Esophagus muscularis mucosa (tissue), 4 donors: ENCODE measurements at regions not wholly inside any gene's neighbourhood (a gene's known extent, or its start where the extent isn't known, plus 50 kb on each side); places are given as distances from the start of the nearest gene placed in this dataset.

ENCODE experiments used
- DNase-seq: peaks from one replicate; pipeline ENCODE4 v3.0.0-alpha.2; 2017; ENCODE audit errors: extremely low spot score
- H3K27ac ChIP-seq, 4 donors: fragments of 200-600 bp; sonication (generic); replicated peaks in 1 of 4; 1 replicate in 3 of 4; 2 replicates in 1 of 4; pipeline ENCODE4 v1.5.1; 2016 to 2019; ENCODE audit warnings: mild to moderate bottlenecking in 1 of 4
- H3K27me3 ChIP-seq, 4 donors: fragments of 200-600 bp; sonication (generic); one replicate each; pipeline versions ENCODE4 v1.5.1 to v1.6.0; 2016 to 2019
- H3K36me3 ChIP-seq, 4 donors: fragments of 200-600 bp; sonication (generic); one replicate each; pipeline ENCODE4 v1.5.1; 2016 to 2019
- H3K4me1 ChIP-seq, 4 donors: fragments of 200-600 bp; sonication (generic); one replicate each; pipeline ENCODE4 v1.5.1; 2016 to 2019
- H3K4me3 ChIP-seq, 4 donors: fragments of 200-600 bp; sonication (generic); 1 replicate in 2 of 4; 2 replicates in 2 of 4; pipeline ENCODE4 v1.5.1; 2016 to 2019; ENCODE audit warnings: mild to moderate bottlenecking in 4 of 4, moderate library complexity in 1 of 4
- H3K9me3 ChIP-seq, 4 donors: fragments of 200-600 bp; sonication (generic); 1 replicate in 3 of 4; 2 replicates in 1 of 4; pipeline ENCODE4 v1.5.1; 2016 to 2019
- EP300 ChIP-seq: sonication (generic); formaldehyde crosslinking; IDR thresholded peaks from one replicate; pipeline ENCODE4 v1.6.1; 2017; ENCODE audit warnings: antibody characterized with exemption
- POLR2A ChIP-seq: fragments of 450-650 bp; IDR thresholded peaks from one replicate; pipeline ENCODE4 v1.6.1; 2017; ENCODE audit warnings: antibody characterized with exemption, moderate library complexity, mild to moderate bottlenecking, low read depth
- POLR2AphosphoS5 ChIP-seq, 2 donors: sonication (generic); formaldehyde crosslinking; IDR thresholded peaks; one replicate each; pipeline ENCODE4 v1.6.1; 2017; ENCODE audit warnings: antibody characterized with exemption in 2 of 2
- WGBS: methylation state at CpG from one replicate; pipeline ENCODE4 v1.1.5; 2018; 5-methylcytosine and 5-hydroxymethylcytosine counted together
- intact Hi-C: fragments of 100-400 bp; cut with DNase I; formaldehyde crosslinking; loops from one replicate; pipeline ENCODE4 v1.15.1; 2023
- TF ChIP-seq, protein P1 (sequence below), 3 experiments: fragments of 200-600 bp in 2 of 3; fragments of 450-650 bp in 1 of 3; sonication (generic) in 2 of 3; IDR thresholded peaks; one replicate each; pipeline ENCODE4 v1.5.1; 2017 to 2019; ENCODE audit warnings: antibody characterized with exemption in 3 of 3, mild to moderate bottlenecking in 2 of 3, moderate library complexity in 1 of 3

GRCh38 chr4:55731959-55732358, 87.6 kb upstream of the EXOC1L start:
- DNase-seq, result no peak
- Histone ChIP-seq H3K4me3 (no peak overlapping the region), H3K36me3 (no peaks in the 10 kb centered on the region), H3K27ac (no peak overlapping the region), H3K27me3 (peaks cover 0 to 6% (median 0%) of the 10 kb centered on the region in 4 donors), H3K9me3 (no peaks in the 10 kb centered on the region), H3K4me1 (no peaks in the 10 kb centered on the region)
- 54% methylated on average over 2 of the region's 2 CpGs for WGBS
- TF ChIP-seq EP300, result no peak
- TF ChIP-seq POLR2A, result no peak
- no peak for TF ChIP-seq POLR2AphosphoS5 (IDR thresholded peaks at IDR 0.05)
- TF ChIP-seq, protein P1, sequence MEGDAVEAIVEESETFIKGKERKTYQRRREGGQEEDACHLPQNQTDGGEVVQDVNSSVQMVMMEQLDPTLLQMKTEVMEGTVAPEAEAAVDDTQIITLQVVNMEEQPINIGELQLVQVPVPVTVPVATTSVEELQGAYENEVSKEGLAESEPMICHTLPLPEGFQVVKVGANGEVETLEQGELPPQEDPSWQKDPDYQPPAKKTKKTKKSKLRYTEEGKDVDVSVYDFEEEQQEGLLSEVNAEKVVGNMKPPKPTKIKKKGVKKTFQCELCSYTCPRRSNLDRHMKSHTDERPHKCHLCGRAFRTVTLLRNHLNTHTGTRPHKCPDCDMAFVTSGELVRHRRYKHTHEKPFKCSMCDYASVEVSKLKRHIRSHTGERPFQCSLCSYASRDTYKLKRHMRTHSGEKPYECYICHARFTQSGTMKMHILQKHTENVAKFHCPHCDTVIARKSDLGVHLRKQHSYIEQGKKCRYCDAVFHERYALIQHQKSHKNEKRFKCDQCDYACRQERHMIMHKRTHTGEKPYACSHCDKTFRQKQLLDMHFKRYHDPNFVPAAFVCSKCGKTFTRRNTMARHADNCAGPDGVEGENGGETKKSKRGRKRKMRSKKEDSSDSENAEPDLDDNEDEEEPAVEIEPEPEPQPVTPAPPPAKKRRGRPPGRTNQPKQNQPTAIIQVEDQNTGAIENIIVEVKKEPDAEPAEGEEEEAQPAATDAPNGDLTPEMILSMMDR (IDR thresholded peaks at IDR 0.05), result no peak
- intact Hi-C loops, result no loop called here

DNA sequence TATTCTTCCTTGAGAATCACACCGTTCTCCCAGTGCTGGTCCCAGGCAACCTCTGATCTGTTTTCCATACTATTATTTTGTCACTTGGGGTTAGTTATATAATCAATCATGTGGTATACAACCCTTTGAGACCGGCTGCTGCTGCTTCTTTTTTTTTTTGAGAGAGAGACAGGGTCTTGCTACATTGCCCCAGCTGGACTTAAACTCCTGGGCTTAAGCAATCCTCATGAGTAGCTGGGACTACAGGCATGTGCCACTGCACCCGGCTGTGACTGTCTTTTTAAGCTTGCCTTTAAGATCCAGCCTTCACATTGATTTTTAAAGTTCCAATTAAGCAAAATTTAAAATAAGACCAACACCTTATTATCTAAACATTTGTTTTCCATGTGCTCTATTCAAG, 86.7 kb upstream of the EXOC1L start:
- intact Hi-C loops, result no loop called here
- Histone ChIP-seq H3K9me3 (no peaks in the 10 kb centered on the region), H3K27me3 (peaks cover 0 to 6% (median 0%) of the 10 kb centered on the region in 4 donors), H3K4me3 (no peak overlapping the region), H3K4me1 (no peaks in the 10 kb centered on the region), H3K27ac (no peak overlapping the region), H3K36me3 (no peaks in the 10 kb centered on the region)
- TF ChIP-seq POLR2AphosphoS5 (IDR thresholded peaks at IDR 0.05) (no peak), POLR2A (no peak), EP300 (no peak)
- TF ChIP-seq, protein P1 (IDR thresholded peaks at IDR 0.05), result no peak
- WGBS, result 62% methylated on average over 3 of the region's 3 CpGs
- DNase-seq, result no peak

DNA sequence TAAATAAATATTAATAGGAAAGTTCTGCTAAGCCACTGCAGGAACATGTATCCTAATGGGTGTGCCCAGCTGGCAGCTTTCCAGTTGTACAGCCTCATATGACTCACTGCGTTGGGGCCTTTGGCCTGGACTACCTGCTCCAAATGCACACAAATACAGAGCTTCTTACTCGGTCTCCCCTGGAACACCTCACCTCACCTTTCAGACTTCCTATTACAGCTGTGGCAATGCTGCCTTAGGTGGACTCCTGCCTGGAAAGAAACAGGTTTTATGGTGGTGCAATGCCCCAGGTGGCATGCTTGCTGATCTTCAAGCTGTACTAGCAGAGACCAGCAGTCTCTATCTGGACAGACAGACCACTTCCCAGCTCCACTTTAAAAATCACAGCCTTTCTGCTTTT, 85.7 kb upstream of the EXOC1L start:
- Histone ChIP-seq H3K36me3 (no peaks in the 10 kb centered on the region), H3K27ac (no peak overlapping the region), H3K4me1 (no peaks in the 10 kb centered on the region), H3K4me3 (no peak overlapping the region), H3K9me3 (no peaks in the 10 kb centered on the region), H3K27me3 (peaks cover 0 to 6% (median 0%) of the 10 kb centered on the region in 4 donors)
- TF ChIP-seq POLR2A (no peak), POLR2AphosphoS5 (IDR thresholded peaks at IDR 0.05) (no peak), EP300 (no peak)
- TF ChIP-seq, protein P1 (IDR thresholded peaks at IDR 0.05), result no peak
- 29% methylated on average over 2 of the region's 2 CpGs for WGBS
- intact Hi-C loops, result no loop called here
- no peak for DNase-seq

DNA sequence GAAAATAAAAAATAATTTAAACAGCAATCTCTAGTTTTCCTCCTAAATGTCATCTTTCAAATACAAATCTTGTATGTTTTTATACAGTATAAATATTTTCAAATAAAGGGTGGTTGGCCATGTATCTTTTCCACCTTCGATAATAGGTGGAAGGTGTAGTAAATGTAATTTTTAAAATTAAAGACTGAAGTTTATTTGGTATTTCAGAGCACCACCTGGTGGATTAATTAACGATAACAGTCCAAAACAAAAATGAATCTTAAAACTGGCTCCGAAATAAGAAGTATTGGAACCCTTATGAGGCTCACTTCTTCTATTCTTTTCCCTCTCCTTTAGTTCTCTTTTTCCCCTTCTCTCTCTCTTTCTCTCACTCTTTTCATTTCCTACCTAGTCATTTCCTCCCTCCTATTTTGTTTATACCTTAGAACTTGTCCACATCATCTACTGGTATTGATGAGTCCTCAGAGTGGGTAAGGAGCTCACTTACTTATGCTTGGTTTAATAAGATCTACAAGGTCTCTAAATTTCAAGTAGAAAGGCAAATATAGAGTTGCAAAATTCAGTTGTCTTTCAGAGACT, 82.9 kb upstream of the EXOC1L start:
- H3K4me3 ChIP-seq, result no peak overlapping the region
- no peak for DNase-seq
- H3K9me3 ChIP-seq, result no peaks in the 10 kb centered on the region
- intact Hi-C loops, result no loop called here
- 26% methylated on average over 3 of the region's 3 CpGs for WGBS
- no peaks in the 10 kb centered on the region for H3K4me1 ChIP-seq
- no peak overlapping the region for H3K27ac ChIP-seq
- no peaks in the 10 kb centered on the region for H3K27me3 ChIP-seq
- TF ChIP-seq POLR2AphosphoS5 (IDR thresholded peaks at IDR 0.05) (no peak), EP300 (no peak), POLR2A (no peak)
- TF ChIP-seq, protein P1 (IDR thresholded peaks at IDR 0.05), result peak in 2 of 3 experiments; percentile 21 to 29
- H3K36me3 ChIP-seq, result no peaks in the 10 kb centered on the region

DNA sequence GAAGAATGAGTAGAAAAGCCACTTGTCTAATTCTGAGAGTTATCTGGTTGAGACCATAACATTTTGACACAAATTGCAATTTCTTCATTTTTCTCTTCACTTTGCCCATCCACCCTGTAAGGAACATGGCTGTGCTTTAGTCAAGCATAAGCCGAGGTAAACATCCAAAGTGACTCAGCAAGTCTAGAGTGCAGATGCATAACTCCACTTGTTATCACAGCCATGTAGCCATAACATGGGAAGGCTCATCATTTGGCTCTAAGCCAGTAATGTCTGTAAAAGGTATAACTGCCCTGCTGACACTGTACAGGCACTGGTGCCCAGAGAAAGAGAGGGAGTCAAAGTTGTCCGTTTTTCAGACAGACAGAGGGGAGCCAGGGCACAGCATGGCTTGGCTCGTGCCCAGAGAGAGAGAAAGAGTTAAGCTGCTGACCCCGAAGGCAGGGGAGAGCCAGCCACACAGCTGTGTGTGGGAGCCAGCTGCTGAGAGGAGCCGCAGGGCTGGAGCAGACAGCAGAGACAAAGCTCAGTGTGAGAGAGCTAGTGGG, 76.9 kb upstream of the EXOC1L start:
- Histone ChIP-seq H3K4me1 (no peaks in the 10 kb centered on the region), H3K4me3 (no peak overlapping the region), H3K27ac (no peak overlapping the region), H3K27me3 (no peaks in the 10 kb centered on the region), H3K36me3 (no peaks in the 10 kb centered on the region), H3K9me3 (no peaks in the 10 kb centered on the region)
- no peak for DNase-seq
- no peak for TF ChIP-seq EP300
- TF ChIP-seq, protein P1 (IDR thresholded peaks at IDR 0.05), result no peak
- TF ChIP-seq POLR2AphosphoS5 (IDR thresholded peaks at IDR 0.05), result no peak
- TF ChIP-seq POLR2A, result no peak
- intact Hi-C loops, result no loop called here
- 53% methylated on average over 4 of the region's 5 CpGs for WGBS
